Astrocyte (in vitro differentiated cells and primary cell): ENCODE measurements at regions not wholly inside any gene's neighbourhood (a gene's known extent, or its start where the extent isn't known, plus 50 kb on each side); places are given as distances from the start of the nearest gene placed in this dataset.

Source experiments
- DNase-seq: peaks from one replicate; pipeline ENCODE4 v3.0.0-alpha.2; 2010; ENCODE audit warnings: low read depth
- FAIRE-seq: peaks from 2 replicates; lab custom pipeline; 2011; peaks lifted over from hg19 to GRCh38; lab: Jason Lieb, UNC
- H2AFZ ChIP-seq: 2 replicates; pipeline ENCODE4 v1.6.0; 2012; ENCODE audit warnings: low read depth, low read length, inconsistent platforms
- H3K27ac ChIP-seq: 2 replicates; pipeline ENCODE4 v1.5.1; 2011; ENCODE audit warnings: low read depth, low read length, inconsistent platforms
- H3K27me3 ChIP-seq: 2 replicates; pipeline ENCODE4 v1.6.0; 2011; ENCODE audit warnings: low read length, inconsistent platforms; ENCODE audit not compliant: insufficient read depth
- H3K36me3 ChIP-seq: 2 replicates; pipeline ENCODE4 v1.5.1; 2011; ENCODE audit warnings: low read length, inconsistent platforms; ENCODE audit not compliant: insufficient read depth
- H3K4me1 ChIP-seq: 2 replicates; pipeline ENCODE4 v1.5.1; 2011; ENCODE audit warnings: low read length, inconsistent platforms; ENCODE audit not compliant: insufficient read depth
- H3K4me2 ChIP-seq: 2 replicates; pipeline ENCODE4 v1.6.0; 2012; ENCODE audit warnings: low read length, inconsistent platforms
- H3K4me3 ChIP-seq: 2 replicates; pipeline ENCODE4 v1.5.1; 2011; ENCODE audit warnings: low read depth, mild to moderate bottlenecking, low read length, inconsistent platforms; ENCODE audit not compliant: insufficient read depth
- H3K79me2 ChIP-seq: 2 replicates; pipeline ENCODE4 v1.6.0; 2012; ENCODE audit warnings: mild to moderate bottlenecking, low read length, inconsistent platforms; ENCODE audit not compliant: insufficient read depth
- H3K9ac ChIP-seq: 2 replicates; pipeline ENCODE4 v1.6.0; 2012; ENCODE audit warnings: mild to moderate bottlenecking, low read length, inconsistent platforms
- H3K9me3 ChIP-seq: 2 replicates; pipeline ENCODE4 v1.5.1; 2012; ENCODE audit warnings: low read depth, mild to moderate bottlenecking, low read length, inconsistent platforms; ENCODE audit not compliant: insufficient read depth
- H4K20me1 ChIP-seq: 2 replicates; pipeline ENCODE4 v1.6.0; 2012; ENCODE audit warnings: low read length, inconsistent platforms; ENCODE audit not compliant: insufficient read depth
- H3K27ac Mint-ChIP-seq: one replicate; pipeline ENCODE4 v1.8.0; 2021; ENCODE audit warnings: mild to moderate bottlenecking, mixed read lengths; ENCODE audit not compliant: unreplicated experiment
- H3K27me3 Mint-ChIP-seq: one replicate; pipeline ENCODE4 v1.8.0; 2021; ENCODE audit warnings: low read depth, mixed read lengths; ENCODE audit not compliant: unreplicated experiment
- H3K36me3 Mint-ChIP-seq: one replicate; pipeline ENCODE4 v1.8.0; 2021; ENCODE audit warnings: low read depth, mixed read lengths; ENCODE audit not compliant: unreplicated experiment
- H3K4me1 Mint-ChIP-seq: one replicate; pipeline ENCODE4 v1.8.0; 2021; ENCODE audit warnings: low read depth, mixed read lengths; ENCODE audit not compliant: unreplicated experiment
- H3K4me3 Mint-ChIP-seq: one replicate; pipeline ENCODE4 v1.8.0; 2021; ENCODE audit warnings: mild to moderate bottlenecking, moderate library complexity, mixed read lengths; ENCODE audit not compliant: unreplicated experiment
- H3K9me3 Mint-ChIP-seq: one replicate; pipeline ENCODE4 v1.8.0; 2021; ENCODE audit warnings: mild to moderate bottlenecking, mixed read lengths; ENCODE audit not compliant: unreplicated experiment
- EZH2 ChIP-seq: IDR thresholded peaks from 2 replicates; pipeline ENCODE4 v1.6.1; 2012; ENCODE audit warnings: mild to moderate bottlenecking, low read length, inconsistent platforms; ENCODE audit not compliant: insufficient read depth
- TF ChIP-seq, protein P1 (sequence below): IDR thresholded peaks from 2 replicates; pipeline ENCODE4 v1.5.1; 2011; ENCODE audit warnings: low read depth, mild to moderate bottlenecking, inconsistent platforms, low read length, moderate library complexity; ENCODE audit not compliant: insufficient read depth

DNA sequence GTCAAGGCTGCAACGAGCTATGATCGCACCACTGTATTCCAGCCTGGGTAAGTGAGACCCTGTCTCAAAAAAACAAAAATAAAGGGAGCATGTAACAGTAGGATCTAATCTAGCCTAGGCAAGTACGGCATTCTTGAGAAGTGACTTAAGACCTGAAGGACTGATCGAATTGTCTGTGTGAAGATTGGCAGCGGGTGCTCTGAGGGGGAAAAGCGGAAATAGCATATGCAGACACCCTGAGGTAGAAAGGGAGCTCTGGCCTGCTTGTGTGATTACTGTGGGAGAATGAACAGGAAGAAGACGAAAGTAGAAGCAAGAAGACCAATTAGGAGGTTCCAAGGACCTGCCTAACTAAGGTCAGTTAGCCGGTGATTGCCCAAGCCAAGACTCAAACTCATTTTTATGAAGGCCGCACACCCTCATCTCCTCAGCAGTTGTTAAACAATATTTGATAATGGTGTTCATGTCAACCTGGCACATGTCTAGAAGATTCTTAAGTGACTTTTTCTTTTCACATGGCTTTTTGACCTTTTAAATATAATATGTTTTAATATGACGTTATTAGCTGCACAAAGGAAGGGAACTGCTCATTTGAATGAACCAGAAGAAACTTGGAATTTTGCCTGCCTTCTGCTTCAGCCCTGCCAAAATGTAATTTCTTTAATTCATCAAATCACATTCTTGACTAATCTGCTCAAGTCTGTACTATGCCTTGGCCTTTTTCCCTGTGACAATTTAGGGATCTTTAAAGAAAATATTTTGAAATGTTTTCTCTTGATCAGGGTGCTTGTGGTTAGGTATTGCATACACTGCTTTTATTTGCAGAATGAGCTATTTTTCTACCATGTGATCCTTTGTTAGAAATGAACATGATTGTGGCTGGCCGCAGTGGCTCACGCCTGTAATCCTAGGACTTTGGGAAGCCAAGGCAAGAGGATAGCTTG, 289.2 kb upstream of the DMRT1 start:
- Mint-ChIP-seq H3K4me3 (no peak overlapping the region), H3K4me1 (peaks cover 10% of the 10 kb centered on the region), H3K27me3 (no peaks in the 10 kb centered on the region), H3K9me3 (no peaks in the 10 kb centered on the region), H3K36me3 (no peaks in the 10 kb centered on the region), H3K27ac (no peak overlapping the region)
- peak; percentile 88 for DNase-seq
- H3K4me1 ChIP-seq, result no peaks in the 10 kb centered on the region
- H3K27ac ChIP-seq, result no peak overlapping the region
- H3K9ac ChIP-seq, result no peak overlapping the region
- no peaks in the 10 kb centered on the region for H4K20me1 ChIP-seq
- H3K9me3 ChIP-seq, result no peaks in the 10 kb centered on the region
- H2AFZ ChIP-seq, result no peak overlapping the region
- no peak overlapping the region for H3K4me3 ChIP-seq
- FAIRE-seq, result no peak
- H3K4me2 ChIP-seq, result no peak overlapping the region
- H3K36me3 ChIP-seq, result no peaks in the 10 kb centered on the region
- no peak for TF ChIP-seq EZH2
- TF ChIP-seq, protein P1, sequence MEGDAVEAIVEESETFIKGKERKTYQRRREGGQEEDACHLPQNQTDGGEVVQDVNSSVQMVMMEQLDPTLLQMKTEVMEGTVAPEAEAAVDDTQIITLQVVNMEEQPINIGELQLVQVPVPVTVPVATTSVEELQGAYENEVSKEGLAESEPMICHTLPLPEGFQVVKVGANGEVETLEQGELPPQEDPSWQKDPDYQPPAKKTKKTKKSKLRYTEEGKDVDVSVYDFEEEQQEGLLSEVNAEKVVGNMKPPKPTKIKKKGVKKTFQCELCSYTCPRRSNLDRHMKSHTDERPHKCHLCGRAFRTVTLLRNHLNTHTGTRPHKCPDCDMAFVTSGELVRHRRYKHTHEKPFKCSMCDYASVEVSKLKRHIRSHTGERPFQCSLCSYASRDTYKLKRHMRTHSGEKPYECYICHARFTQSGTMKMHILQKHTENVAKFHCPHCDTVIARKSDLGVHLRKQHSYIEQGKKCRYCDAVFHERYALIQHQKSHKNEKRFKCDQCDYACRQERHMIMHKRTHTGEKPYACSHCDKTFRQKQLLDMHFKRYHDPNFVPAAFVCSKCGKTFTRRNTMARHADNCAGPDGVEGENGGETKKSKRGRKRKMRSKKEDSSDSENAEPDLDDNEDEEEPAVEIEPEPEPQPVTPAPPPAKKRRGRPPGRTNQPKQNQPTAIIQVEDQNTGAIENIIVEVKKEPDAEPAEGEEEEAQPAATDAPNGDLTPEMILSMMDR, result no peak
- peaks cover 5% of the 10 kb centered on the region for H3K27me3 ChIP-seq
- H3K79me2 ChIP-seq, result no peaks in the 10 kb centered on the region

DNA sequence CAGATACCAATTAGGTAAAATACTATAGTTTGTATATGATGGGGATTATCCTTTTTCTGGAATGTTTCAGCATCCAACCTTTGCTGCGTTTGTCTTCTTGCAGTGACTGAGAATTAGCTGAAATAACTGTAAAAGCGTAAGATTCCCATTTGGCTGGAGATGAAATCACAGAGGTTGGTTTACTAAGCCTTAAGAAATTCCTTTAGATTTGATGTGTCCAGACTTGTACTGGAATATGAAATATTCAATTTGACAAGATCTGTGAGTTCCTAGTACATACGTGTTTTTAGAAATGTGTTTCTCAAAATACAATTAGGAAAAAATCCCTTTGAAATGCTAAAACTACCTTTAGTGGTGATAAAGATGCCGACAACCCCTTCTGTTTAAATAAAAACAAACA, 286.0 kb upstream of the DMRT1 start:
- Mint-ChIP-seq H3K27ac (no peak overlapping the region), H3K9me3 (no peaks in the 10 kb centered on the region), H3K36me3 (no peaks in the 10 kb centered on the region), H3K27me3 (no peaks in the 10 kb centered on the region), H3K4me3 (no peak overlapping the region), H3K4me1 (peaks cover 23% of the 10 kb centered on the region)
- H3K4me1 ChIP-seq, result no peaks in the 10 kb centered on the region
- TF ChIP-seq, protein P1, result no peak
- TF ChIP-seq EZH2, result no peak
- H2AFZ ChIP-seq, result no peak overlapping the region
- no peak overlapping the region for H3K4me3 ChIP-seq
- H3K36me3 ChIP-seq, result no peaks in the 10 kb centered on the region
- no peaks in the 10 kb centered on the region for H3K9me3 ChIP-seq
- FAIRE-seq (no peak), DNase-seq (no peak)
- H3K27ac ChIP-seq, result no peak overlapping the region
- no peak overlapping the region for H3K4me2 ChIP-seq
- peaks cover under 1% of the 10 kb centered on the region for H4K20me1 ChIP-seq
- H3K27me3 ChIP-seq, result peaks cover 2% of the 10 kb centered on the region
- H3K79me2 ChIP-seq, result no peaks in the 10 kb centered on the region
- H3K9ac ChIP-seq, result no peak overlapping the region

DNA sequence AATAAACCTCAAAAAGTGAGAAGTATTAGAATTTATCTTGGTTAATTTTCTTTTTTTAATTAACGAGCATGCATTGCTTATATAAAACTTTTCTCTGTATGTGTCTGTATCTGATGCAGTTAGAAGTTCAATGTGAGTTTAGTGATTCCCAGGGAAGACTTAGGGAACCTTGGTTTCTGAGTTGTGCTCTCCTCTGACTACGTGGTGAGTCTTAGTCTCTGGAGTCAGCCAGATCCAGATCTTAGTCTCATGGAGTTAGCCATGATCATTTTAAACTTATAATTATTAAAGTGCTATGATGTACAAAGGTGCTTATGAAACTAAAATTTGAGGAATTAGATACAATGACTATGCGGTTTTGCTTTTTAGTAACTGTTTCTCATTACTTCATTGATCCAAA, 285.3 kb upstream of the DMRT1 start:
- H3K4me3 Mint-ChIP-seq, result no peak overlapping the region
- FAIRE-seq, result no peak
- no peak for DNase-seq

More for the DNA sequence above, 285.3 kb upstream of the DMRT1 start:
- Histone ChIP-seq H3K79me2 (no peaks in the 10 kb centered on the region), H4K20me1 (peaks cover 3% of the 10 kb centered on the region), H3K27me3 (peaks cover 4% of the 10 kb centered on the region), H3K9me3 (no peaks in the 10 kb centered on the region), H3K4me1 (no peaks in the 10 kb centered on the region), H3K4me2 (no peak overlapping the region), H3K9ac (no peak overlapping the region), H3K36me3 (no peaks in the 10 kb centered on the region), H3K27ac (no peak overlapping the region), H3K4me3 (no peak overlapping the region), H2AFZ (no peak overlapping the region)
- TF ChIP-seq, protein P1, result no peak
- no peak for TF ChIP-seq EZH2
- peak overlapping the region; percentile 16 for H3K27ac Mint-ChIP-seq
- no peaks in the 10 kb centered on the region for H3K36me3 Mint-ChIP-seq
- H3K9me3 Mint-ChIP-seq, result no peaks in the 10 kb centered on the region
- peaks cover 26% of the 10 kb centered on the region for H3K4me1 Mint-ChIP-seq
- H3K27me3 Mint-ChIP-seq, result no peaks in the 10 kb centered on the region
